Thyroid gland (tissue), 4 donors: ENCODE measurements at regions not wholly inside any gene's neighbourhood (a gene's known extent, or its start where the extent isn't known, plus 50 kb on each side); places are given as distances from the start of the nearest gene placed in this dataset.

Experiments used
- POLR2A ChIP-seq, 2 donors: fragments of 450-650 bp; IDR thresholded peaks; one replicate each; pipeline ENCODE4 v1.6.1; 2017; ENCODE audit warnings: antibody characterized with exemption in 2 of 2, mild to moderate bottlenecking in 2 of 2, moderate library complexity in 1 of 2
- TF ChIP-seq, protein P1 (sequence below), 6 experiments: fragments of 200-600 bp in 3 of 6; fragments of 450-650 bp in 3 of 6; sonication (generic) in 3 of 6; IDR thresholded peaks; one replicate each; pipeline ENCODE4 v1.5.1; 2016 to 2019; ENCODE audit warnings: antibody characterized with exemption in 6 of 6, mild to moderate bottlenecking in 2 of 6, inconsistent platforms in 1 of 6, moderate library complexity in 1 of 6

DNA sequence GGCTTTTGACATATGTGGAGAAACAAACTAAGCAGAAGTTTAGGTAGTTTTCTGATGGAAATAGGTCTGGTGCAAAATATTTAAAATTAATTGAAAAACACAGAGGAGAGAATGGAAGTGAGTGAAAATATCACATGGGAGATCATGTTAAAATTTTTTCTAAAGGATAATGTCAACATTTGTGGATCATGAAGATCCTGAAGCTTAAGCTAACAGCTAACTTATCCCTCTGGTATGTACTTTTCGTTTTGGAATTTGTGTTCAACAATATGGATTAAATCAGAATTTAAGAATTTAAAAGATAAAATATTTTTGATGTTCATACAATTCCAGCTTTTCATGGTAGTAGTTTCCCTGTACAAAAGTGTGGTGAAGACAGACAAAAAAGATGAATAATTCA is 572.8 kb upstream of the FAM241A start:
- TF ChIP-seq, protein P1, sequence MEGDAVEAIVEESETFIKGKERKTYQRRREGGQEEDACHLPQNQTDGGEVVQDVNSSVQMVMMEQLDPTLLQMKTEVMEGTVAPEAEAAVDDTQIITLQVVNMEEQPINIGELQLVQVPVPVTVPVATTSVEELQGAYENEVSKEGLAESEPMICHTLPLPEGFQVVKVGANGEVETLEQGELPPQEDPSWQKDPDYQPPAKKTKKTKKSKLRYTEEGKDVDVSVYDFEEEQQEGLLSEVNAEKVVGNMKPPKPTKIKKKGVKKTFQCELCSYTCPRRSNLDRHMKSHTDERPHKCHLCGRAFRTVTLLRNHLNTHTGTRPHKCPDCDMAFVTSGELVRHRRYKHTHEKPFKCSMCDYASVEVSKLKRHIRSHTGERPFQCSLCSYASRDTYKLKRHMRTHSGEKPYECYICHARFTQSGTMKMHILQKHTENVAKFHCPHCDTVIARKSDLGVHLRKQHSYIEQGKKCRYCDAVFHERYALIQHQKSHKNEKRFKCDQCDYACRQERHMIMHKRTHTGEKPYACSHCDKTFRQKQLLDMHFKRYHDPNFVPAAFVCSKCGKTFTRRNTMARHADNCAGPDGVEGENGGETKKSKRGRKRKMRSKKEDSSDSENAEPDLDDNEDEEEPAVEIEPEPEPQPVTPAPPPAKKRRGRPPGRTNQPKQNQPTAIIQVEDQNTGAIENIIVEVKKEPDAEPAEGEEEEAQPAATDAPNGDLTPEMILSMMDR (IDR thresholded peaks at IDR 0.05), result no peak
- no peak for TF ChIP-seq POLR2A (IDR thresholded peaks at IDR 0.05)
